ENCODE measurements at regions not wholly inside any gene's neighbourhood (a gene's known extent, or its start where the extent isn't known, plus 50 kb on each side); places are given as distances from the start of the nearest gene placed in this dataset.
A peak's percentile ranks its signal among the peaks of the same experiment; 100 is the strongest.
"Not testable (repeated sequence)": the region's sequence is repeated elsewhere in the genome, so short reads cannot be mapped to it uniquely, and the experiment has no call there.

GRCh38 chr10:42690449-42691360, 52.3 kb upstream of the ZNF33B start:
- peak; percentile 11 for DNase-seq

GRCh38 chr10:42691361-42692120, 53.2 kb upstream of the ZNF33B start:
- DNase-seq = no peak

GRCh38 chr10:42697926-42698325, 59.6 kb upstream of the ZNF33B start:
- peak; percentile 35 for DNase-seq

GRCh38 chr10:42707234-42707633, 68.9 kb upstream of the ZNF33B start:
- no peak for DNase-seq

- DNase-seq = not testable (repeated sequence)
These were observed 63.3 kb upstream of the BMS1 start for GRCh38 chr10:42719339-42719738.

- DNase-seq = no peak
These were observed 60.0 kb upstream of the BMS1 start for GRCh38 chr10:42722575-42722974.

GRCh38 chr10:42723549-42723948, 59.0 kb upstream of the BMS1 start:
- DNase-seq = not testable (repeated sequence)

- not testable (repeated sequence) for DNase-seq
These were observed 57.9 kb upstream of the BMS1 start for GRCh38 chr10:42724660-42725059.

GRCh38 chr10:42732266-42732665, 50.3 kb upstream of the BMS1 start:
- no peak for DNase-seq

Data from hematopoietic multipotent progenitor cell treated with erythropoietin and hydrocortisone succinate and interleukin-3 and kit ligand, for 4 days (in vitro differentiated cells).